Putamen (tissue), 1 donor: ENCODE measurements at regions not wholly inside any gene's neighbourhood (a gene's known extent, or its start where the extent isn't known, plus 50 kb on each side); places are given as distances from the start of the nearest gene placed in this dataset.

ENCODE experiments used
- DNase-seq: peaks from one replicate; pipeline ENCODE4 v3.0.0-alpha.2; 2016; ENCODE audit warnings: low spot score

DNA sequence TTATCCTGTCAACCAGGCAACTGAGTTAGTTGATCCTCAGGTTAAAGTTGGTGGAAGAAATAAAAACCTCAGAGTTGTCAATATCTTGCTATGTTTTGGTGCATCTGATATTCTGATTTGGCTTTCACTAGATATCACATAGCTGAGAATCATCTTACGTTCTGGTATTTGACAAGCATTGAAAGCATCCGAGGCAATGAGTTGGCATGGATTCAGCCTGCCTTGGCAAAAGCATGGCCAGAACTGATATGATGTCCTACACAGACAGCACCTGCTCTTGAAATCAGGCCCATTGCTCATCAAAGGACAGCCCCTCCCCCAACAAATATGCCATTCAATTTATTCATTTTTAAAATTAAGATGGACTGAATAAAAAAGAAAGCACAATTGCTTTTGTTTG, 320.7 kb upstream of the ATP2B1 start:
- no peak for DNase-seq

GRCh38 chr12:90028635-90029051, 320.0 kb upstream of the ATP2B1 start:
- DNase-seq = no peak

DNA sequence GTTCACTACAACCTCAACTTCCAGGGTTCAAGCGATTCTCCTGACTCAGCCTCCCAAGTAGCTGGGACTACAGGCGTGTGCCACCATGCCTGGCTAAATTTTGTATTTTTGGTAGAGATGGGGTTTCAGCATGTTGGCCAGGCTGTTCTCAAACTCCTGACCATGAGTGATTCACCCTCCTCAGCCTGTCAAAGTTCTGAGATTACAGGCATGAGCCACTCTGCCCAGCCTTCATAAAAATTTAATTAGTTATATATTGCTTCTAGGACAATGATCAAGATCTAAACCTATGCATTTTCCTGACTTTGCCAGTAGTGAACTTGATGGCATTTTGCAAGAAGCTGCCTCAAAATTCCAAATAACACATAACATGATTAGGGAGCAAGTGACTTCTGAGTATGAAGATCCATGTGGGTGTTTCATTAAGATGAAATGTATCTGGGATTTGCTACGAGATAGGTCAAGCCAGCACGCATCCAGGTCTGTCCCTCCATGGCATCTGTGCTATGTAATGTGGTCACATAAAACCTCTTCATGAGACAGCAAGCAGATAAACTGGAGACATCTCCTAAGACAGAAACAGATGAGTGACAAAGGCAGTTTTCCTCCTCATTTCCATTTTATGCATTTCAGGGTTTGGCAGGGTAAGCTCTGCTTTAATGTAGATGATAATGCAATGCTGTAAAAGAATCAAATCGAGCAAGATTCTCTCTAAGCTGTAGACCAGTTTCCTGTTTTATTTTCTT, 319.4 kb upstream of the ATP2B1 start:
- DNase-seq = no peak

DNA sequence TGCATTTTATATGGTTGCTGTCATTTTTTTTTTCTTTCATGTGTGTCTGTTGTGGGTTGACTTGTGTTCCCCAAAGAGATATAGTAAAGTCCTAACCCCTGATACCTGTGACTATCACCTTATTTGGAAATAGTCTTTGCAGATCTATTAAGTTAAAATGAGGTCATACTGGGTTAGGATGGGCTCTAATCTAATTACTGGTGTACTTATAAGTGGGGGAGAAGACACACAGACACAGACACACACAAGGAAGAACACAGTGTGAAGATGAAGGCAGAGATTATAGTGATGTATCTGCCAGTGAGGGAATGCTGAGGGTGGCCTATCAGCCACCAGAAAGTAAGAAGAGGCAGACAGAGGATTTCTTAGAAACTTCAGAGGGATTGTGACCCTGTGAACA, 318.4 kb upstream of the ATP2B1 start:
- DNase-seq = no peak

- no peak for DNase-seq
Measured at GRCh38 chr12:90026516-90026915, 317.9 kb upstream of the ATP2B1 start.

GRCh38 chr12:90024262-90024661, 315.6 kb upstream of the ATP2B1 start:
- no peak for DNase-seq

DNA sequence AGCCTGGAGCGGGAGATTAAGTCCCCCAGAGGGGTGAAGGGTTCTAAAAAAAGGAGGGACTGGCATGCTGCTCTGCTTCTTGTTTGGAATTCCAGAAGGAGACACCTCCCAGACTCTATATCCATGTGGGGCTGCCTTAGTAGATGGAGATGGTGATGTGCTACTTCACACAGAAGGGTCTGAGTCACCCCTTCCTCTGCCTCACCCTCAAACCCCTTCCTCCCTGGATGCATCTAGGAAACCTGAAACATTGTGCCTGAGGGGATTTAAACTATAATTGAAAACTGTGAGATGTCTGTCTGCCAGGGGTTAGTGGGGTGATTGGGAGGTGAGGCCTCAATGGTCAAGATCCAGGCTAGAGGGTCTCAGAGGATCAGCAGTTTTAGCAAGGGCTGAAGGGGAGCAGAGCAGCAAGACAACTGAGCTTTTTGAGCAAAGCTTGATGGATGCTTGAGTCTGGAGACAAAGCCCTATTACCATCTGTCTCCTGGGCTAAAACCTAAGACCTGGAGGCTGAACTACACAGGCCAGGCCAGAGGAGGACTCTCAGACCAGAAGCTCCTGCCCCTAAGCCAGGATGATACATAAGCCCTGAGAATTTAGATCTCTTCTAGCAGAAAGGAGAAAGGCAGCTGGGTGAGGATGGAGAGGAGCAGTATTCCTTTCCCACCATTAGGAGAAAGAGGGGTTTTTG, 314.7 kb upstream of the ATP2B1 start:
- DNase-seq = no peak

GRCh38 chr12:90021795-90022440, 313.3 kb upstream of the ATP2B1 start:
- DNase-seq = no peak

DNA sequence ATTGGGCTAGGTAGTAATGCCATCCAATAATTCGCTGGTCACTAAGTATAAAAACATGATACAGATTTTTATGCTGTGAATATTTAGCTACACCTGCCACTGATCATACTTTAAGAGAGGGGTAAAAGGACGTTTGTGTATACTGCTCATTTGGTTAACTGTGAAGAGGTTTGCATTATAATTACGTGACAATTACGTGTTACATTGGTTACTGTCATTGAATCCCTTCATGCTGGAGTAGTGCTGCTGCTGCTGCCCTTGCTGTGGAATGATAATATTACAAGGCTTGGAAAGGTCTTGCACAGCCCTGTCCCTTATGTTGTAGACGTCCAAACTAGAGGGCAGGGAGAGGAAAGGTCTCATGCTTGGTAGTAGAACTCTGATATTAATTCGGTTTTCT, 312.2 kb upstream of the ATP2B1 start:
- no peak for DNase-seq

- peak; percentile 77 for DNase-seq
Measured at GRCh38 chr12:90020436-90020835, 311.8 kb upstream of the ATP2B1 start.

DNA sequence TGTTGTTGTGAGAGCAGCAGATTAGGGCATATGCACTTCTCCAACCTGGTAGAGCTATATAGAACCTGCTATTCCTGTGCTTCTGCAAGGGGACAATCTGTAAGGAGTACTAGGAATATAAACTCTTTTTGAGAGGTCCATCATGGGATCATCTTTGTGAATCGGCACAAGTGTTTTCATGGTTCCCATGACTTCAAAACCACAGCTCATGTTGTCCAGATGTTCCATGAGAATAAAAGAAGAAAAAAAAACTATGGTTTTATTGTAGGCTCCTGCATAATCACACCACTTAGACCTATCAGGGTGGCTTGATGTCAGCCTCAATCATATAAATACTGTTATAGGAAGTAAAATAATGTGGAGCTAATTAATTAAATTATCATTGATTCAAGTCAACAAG, 311.4 kb upstream of the ATP2B1 start:
- no peak for DNase-seq

GRCh38 chr12:90017316-90017715, 308.7 kb upstream of the ATP2B1 start:
- DNase-seq = no peak

GRCh38 chr12:90015228-90015627, 306.6 kb upstream of the ATP2B1 start:
- peak; percentile 81 for DNase-seq

DNA sequence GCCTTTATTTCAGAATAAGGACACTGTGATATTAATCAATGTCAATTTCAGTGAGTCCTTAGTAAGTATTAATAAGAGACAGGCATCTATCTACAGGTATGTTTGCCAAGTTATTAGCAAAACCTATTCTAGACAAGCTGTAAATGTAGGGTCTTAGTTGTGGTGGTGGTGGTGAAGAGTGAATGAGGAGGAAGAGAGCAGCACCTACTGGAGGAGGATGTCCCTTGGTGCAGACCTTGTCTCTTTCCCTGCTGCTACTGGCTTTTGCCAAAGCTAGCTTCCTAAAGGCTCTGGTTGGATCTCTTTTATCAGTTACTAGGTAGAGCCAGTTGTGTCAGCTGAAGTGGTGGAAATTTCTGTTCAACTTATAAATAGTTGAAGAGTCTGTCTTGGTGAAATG, 304.8 kb upstream of the ATP2B1 start:
- no peak for DNase-seq

DNA sequence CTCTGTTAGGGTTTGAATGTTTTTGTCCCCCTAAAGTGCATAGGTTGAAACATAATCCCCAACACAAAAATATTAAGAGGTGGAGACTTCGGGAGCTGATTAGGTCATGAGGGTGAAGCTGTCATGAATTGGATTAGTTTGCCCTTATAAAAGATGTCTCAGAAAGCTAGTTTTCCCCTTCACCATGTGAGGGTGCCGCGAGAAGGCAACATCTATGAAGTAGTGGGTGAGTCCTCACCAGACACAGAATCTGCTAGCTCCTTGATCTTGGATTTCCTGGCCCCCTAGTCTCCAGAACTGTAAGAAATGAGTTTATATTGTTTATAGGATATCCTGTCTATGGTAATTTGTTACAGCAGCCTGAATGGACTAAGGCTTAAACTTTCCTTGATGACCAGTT, 301.5 kb upstream of the ATP2B1 start:
- DNase-seq = no peak

DNA sequence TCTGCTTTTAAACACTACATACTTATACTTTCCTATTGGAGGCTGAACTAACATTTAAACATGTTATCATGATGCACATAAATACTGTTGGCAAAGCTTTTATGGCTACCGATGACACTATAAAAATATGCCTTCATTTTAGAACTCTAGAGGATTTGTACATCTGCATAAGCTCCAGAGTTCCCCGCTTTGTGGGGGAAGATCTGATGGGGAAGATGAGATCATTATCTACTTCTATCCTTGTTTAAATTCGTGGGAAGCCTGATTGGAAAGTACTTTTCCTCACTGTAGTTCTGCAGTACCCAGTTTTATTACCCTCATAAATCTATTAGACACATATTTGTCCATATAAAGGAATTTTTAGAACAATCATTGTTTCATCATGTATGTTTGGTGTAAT, 299.6 kb upstream of the ATP2B1 start:
- DNase-seq = peak; percentile 71

DNA sequence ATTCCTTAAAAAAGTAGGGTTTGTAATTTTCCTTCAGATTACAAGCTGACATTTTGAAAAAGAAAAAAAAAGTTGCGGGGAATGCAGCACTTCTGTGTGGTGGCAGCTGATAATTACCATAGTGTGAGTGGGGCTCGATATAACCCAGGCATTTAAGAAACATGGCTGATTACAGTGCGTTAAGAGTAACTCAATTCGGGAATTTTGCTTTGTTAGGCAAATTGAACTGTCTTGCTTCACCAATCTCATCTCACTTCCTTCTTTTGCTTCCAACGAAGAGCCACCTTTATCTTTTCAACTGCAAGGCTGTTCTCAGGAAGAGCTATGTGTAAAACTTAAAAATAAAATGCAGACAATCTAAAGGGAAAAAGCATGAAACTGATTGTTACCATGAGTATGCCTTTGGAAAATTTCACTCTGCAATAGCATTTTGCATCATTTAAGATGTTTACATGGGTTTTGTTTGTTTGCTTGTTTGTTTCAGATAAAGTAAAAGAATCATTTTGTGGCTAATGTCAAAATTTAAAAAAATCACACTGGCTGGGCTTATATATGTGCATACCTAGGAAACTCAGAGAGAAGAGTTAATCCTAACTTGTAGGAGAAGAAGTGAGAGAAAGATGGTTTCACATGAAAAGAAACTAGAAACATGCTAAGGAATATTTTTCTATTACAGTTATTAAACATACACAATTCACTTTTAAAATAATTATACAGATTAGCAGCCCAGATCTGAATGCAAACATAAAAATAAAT, 295.9 kb upstream of the ATP2B1 start:
- DNase-seq = no peak

DNA sequence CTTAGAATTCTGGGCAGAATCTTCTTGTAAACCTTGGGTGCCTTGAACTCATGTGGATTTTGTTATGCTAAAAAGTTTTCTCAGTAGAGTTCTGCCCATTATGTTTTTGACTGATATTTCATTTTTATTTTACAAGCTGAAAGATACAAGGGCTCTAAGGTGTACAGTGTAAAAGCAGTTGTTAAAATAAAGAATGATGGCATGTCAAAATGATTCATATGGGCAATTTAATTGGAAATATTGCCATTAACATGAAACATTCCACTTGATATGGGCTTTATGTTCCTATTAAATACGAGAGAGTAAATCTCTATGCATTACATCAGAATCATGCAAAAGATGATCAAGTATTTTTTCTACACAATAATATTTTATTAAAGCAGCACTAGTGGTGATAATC, 295.1 kb upstream of the ATP2B1 start:
- no peak for DNase-seq

- no peak for DNase-seq
Measured at GRCh38 chr12:90000721-90001120, 292.1 kb upstream of the ATP2B1 start.

DNA sequence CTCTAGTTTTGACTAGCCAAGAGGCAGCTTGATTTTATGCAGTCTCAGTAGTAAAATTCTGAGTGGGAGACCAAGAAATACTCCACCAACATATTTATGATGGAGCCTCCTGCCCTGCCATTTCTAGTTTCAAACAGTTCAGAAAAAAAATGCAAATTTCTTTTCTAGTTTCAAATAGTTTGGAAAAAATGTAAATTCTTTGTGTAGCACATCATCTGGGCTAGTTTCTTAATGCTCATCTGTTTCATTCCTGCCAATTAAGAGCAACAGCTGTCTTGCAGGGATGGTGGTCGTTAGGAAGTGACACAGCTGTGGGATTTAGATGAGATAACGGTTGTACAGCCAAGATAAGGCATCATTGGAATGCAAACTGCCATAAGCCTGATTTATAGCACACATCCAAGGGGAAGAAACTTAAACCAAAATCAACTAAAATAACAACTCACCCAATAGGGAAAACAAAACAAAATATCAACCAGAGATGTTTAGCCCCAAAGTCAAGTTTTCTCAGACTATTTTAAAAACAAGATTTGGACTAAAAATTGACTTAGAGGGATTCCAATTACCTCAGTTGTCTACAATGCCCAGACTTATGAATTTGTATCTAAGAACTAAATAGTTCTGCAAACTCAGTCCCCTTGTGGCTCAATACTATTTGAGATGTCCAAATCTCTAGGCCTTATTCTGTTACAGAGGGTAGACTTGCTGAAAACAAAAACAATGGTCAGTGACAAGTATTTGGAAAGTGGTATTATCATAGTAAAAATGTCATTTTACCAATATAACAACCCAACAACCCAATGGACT, 291.3 kb upstream of the ATP2B1 start:
- no peak for DNase-seq

DNA sequence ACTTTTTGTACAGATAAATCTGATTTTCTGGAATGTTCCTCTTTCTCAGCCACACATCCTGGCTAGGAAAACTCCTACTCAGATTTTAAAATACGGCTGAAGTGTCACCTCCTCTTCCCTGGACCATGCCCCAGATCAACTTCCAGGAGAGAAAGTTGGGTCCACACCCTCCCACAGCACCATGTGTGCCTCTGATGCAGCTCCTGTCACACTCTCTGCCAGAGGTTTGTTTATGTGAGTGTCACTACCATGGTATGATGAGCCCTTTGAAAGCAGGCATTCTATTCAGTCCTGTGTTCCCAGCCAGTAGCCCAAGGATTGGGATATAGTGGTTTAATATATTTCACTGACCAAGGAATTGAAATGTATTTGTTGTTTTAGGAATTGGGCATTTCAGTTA, 287.2 kb upstream of the ATP2B1 start:
- no peak for DNase-seq

DNA sequence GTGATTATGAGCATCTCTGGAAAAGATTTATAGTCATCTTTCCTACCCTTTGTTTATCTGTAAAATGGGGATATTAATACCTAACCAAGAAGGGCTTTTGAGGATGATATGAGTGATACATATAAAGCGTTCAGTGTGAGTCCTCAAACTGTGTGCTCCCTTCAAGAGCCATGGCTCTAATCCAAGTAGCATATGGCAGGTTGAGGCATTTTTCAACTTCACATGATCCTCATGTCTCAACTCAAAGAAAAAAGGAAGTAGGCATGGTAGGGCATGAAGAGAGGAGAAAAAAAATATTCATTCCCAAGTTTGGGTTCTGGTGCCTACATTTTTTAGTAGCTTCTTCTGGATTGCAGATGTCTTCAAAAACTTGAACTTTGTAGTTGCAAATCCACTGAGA, 286.3 kb upstream of the ATP2B1 start:
- DNase-seq = no peak
